Smooth muscle cell (in vitro differentiated cells): ENCODE measurements at regions not wholly inside any gene's neighbourhood (a gene's known extent, or its start where the extent isn't known, plus 50 kb on each side); places are given as distances from the start of the nearest gene placed in this dataset.

Experiments
- DNase-seq: peaks from one replicate; lab custom pipeline; 2025; ENCODE audit not compliant: unreplicated experiment; lab: John Stamatoyannopoulos, UW
- H2AFZ ChIP-seq: fragments of 200-600 bp; sonication (generic); 2 replicates; pipeline ENCODE4 v1.6.0; 2016; ENCODE audit warnings: antibody characterized with exemption, low read depth, mild to moderate bottlenecking
- H3F3A ChIP-seq: fragments of 200-600 bp; sonication (generic); 2 replicates; pipeline ENCODE4 v1.6.0; 2017; ENCODE audit warnings: antibody characterized with exemption, low read depth
- H3K27ac ChIP-seq: fragments of 200-600 bp; sonication (generic); 2 replicates; pipeline ENCODE4 v1.5.1; 2016; ENCODE audit warnings: low read depth, mild to moderate bottlenecking
- H3K27me3 ChIP-seq: fragments of 200-600 bp; sonication (generic); 2 replicates; pipeline ENCODE4 v1.6.1; 2016; ENCODE audit warnings: low read depth, mild to moderate bottlenecking
- H3K36me3 ChIP-seq: fragments of 200-600 bp; sonication (generic); 2 replicates; pipeline ENCODE4 v1.5.1; 2016; ENCODE audit warnings: low read depth
- H3K4me1 ChIP-seq: fragments of 200-600 bp; sonication (generic); 2 replicates; pipeline ENCODE4 v1.5.1; 2016; ENCODE audit warnings: low read depth
- H3K4me2 ChIP-seq: fragments of 200-600 bp; sonication (generic); 2 replicates; pipeline ENCODE4 v1.6.0; 2016; ENCODE audit warnings: mild to moderate bottlenecking
- H3K4me3 ChIP-seq: fragments of 200-600 bp; sonication (generic); 2 replicates; pipeline ENCODE4 v1.5.1; 2016; ENCODE audit warnings: mild to moderate bottlenecking
- H3K79me2 ChIP-seq: fragments of 200-600 bp; sonication (generic); 2 replicates; pipeline ENCODE4 v1.6.0; 2016; ENCODE audit warnings: low read depth, mild to moderate bottlenecking
- H3K9ac ChIP-seq: fragments of 200-600 bp; sonication (generic); 2 replicates; pipeline ENCODE4 v1.6.0; 2016; ENCODE audit warnings: low read depth
- H3K9me3 ChIP-seq: fragments of 200-600 bp; sonication (generic); replicated peaks from 2 replicates; pipeline ENCODE4 v1.5.1; 2016; ENCODE audit warnings: low read depth
- H4K20me1 ChIP-seq: fragments of 200-600 bp; sonication (generic); 2 replicates; pipeline ENCODE4 v1.6.0; 2016; ENCODE audit warnings: low read depth
- WGBS: methylation state at CpG from one replicate; pipeline ENCODE4 v1.1.7; 2016; ENCODE audit warnings: low lambda C conversion rate; 5-methylcytosine and 5-hydroxymethylcytosine counted together
- TF ChIP-seq, protein P1 (sequence below): fragments of 200-600 bp; sonication (generic); IDR thresholded peaks from 2 replicates; pipeline ENCODE4 v1.5.1; 2017; ENCODE audit warnings: borderline replicate concordance, mild to moderate bottlenecking, antibody characterized with exemption; ENCODE audit not compliant: insufficient read depth, poor library complexity, severe bottlenecking

- no peak for DNase-seq
- H4K20me1 ChIP-seq: no peaks in the 10 kb centered on the region
- no peak overlapping the region for H2AFZ ChIP-seq
- H3K79me2 ChIP-seq: no peaks in the 10 kb centered on the region
- H3F3A ChIP-seq: no peaks in the 10 kb centered on the region
- H3K9me3 ChIP-seq: no peaks in the 10 kb centered on the region
- TF ChIP-seq, protein P1, sequence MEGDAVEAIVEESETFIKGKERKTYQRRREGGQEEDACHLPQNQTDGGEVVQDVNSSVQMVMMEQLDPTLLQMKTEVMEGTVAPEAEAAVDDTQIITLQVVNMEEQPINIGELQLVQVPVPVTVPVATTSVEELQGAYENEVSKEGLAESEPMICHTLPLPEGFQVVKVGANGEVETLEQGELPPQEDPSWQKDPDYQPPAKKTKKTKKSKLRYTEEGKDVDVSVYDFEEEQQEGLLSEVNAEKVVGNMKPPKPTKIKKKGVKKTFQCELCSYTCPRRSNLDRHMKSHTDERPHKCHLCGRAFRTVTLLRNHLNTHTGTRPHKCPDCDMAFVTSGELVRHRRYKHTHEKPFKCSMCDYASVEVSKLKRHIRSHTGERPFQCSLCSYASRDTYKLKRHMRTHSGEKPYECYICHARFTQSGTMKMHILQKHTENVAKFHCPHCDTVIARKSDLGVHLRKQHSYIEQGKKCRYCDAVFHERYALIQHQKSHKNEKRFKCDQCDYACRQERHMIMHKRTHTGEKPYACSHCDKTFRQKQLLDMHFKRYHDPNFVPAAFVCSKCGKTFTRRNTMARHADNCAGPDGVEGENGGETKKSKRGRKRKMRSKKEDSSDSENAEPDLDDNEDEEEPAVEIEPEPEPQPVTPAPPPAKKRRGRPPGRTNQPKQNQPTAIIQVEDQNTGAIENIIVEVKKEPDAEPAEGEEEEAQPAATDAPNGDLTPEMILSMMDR: no peak
- H3K9ac ChIP-seq: no peak overlapping the region
- H3K4me1 ChIP-seq: no peaks in the 10 kb centered on the region
- H3K4me2 ChIP-seq: no peak overlapping the region
- no peaks in the 10 kb centered on the region for H3K27me3 ChIP-seq
- WGBS: 86% methylated on average over 4 of the region's 4 CpGs
- H3K27ac ChIP-seq: no peak overlapping the region
- H3K36me3 ChIP-seq: no peaks in the 10 kb centered on the region
- H3K4me3 ChIP-seq: no peak overlapping the region
These were observed 109.7 kb downstream of the ZNF664 start for GRCh38 chr12:124082687-124083086.

- Histone ChIP-seq H3F3A (no peaks in the 10 kb centered on the region), H3K79me2 (no peaks in the 10 kb centered on the region), H3K27ac (no peak overlapping the region), H4K20me1 (no peaks in the 10 kb centered on the region), H2AFZ (no peak overlapping the region), H3K9ac (no peak overlapping the region), H3K4me2 (no peak overlapping the region), H3K4me1 (no peaks in the 10 kb centered on the region), H3K9me3 (no peaks in the 10 kb centered on the region), H3K36me3 (no peaks in the 10 kb centered on the region), H3K27me3 (no peaks in the 10 kb centered on the region), H3K4me3 (no peak overlapping the region)
- TF ChIP-seq, protein P1: no peak
- no peak for DNase-seq
- WGBS: 87% methylated on average over 11 of the region's 11 CpGs
These were observed 110.7 kb downstream of the ZNF664 start for GRCh38 chr12:124083708-124084107.

- TF ChIP-seq, protein P1: no peak
- no peaks in the 10 kb centered on the region for H3K36me3 ChIP-seq
- H3F3A ChIP-seq: no peaks in the 10 kb centered on the region
- H4K20me1 ChIP-seq: no peaks in the 10 kb centered on the region
- no peaks in the 10 kb centered on the region for H3K79me2 ChIP-seq
- H3K9ac ChIP-seq: no peak overlapping the region
- no peaks in the 10 kb centered on the region for H3K9me3 ChIP-seq
- H2AFZ ChIP-seq: no peak overlapping the region
- no peak overlapping the region for H3K4me3 ChIP-seq
- no peaks in the 10 kb centered on the region for H3K4me1 ChIP-seq
- 92% methylated on average over 17 of the region's 17 CpGs for WGBS
- no peak overlapping the region for H3K27ac ChIP-seq
- no peak for DNase-seq
- H3K4me2 ChIP-seq: no peak overlapping the region
- H3K27me3 ChIP-seq: no peaks in the 10 kb centered on the region
These were observed 112.6 kb downstream of the ZNF664 start for GRCh38 chr12:124085419-124086296.

DNA sequence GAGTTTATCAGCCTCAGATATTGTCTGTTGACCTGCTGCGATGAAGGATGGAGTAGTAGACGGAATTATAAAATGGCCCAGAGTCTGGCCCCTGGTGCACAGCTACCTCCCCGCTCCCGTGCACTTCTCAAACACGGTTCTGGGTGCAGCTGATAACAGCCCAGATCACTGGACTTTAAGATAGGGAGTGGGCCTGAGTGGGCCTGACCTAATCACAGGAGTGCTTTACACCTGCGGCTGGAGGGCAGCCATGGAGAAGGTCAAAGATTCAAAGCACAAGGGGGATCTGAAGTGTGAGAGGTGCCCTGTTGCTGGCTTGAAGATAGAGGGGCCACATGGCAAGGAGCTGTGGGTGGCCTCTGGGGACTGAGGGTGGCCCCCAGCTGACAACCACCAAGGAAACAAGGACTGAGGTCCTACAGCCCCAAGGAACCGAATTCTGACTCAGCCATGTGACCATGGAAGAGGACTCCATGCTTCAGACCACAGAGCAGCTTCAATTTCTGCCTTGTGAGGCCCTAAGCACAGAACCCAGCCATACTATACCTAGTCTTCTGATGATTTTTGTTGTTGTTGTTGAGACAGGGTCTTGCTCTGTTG, 113.4 kb downstream of the ZNF664 start:
- Histone ChIP-seq H3K9me3 (no peaks in the 10 kb centered on the region), H3K27ac (no peak overlapping the region), H3K9ac (no peak overlapping the region), H3K36me3 (no peaks in the 10 kb centered on the region), H3K79me2 (no peaks in the 10 kb centered on the region), H3F3A (no peaks in the 10 kb centered on the region), H3K4me2 (no peak overlapping the region), H3K4me1 (no peaks in the 10 kb centered on the region), H2AFZ (no peak overlapping the region), H4K20me1 (no peaks in the 10 kb centered on the region), H3K4me3 (no peak overlapping the region), H3K27me3 (no peaks in the 10 kb centered on the region)
- DNase-seq: no peak
- 97% methylated on average over 7 of the region's 7 CpGs for WGBS
- TF ChIP-seq, protein P1: no peak
